Stomach (tissue), 4 donors: ENCODE measurements at regions not wholly inside any gene's neighbourhood (a gene's known extent, or its start where the extent isn't known, plus 50 kb on each side); places are given as distances from the start of the nearest gene placed in this dataset.

Source experiments
- POLR2A ChIP-seq, 4 donors: fragments of 450-650 bp; IDR thresholded peaks; one replicate each; pipeline ENCODE4 v1.6.1; 2016; ENCODE audit warnings: antibody characterized with exemption in 4 of 4, control low read depth in 2 of 4, mild to moderate bottlenecking in 1 of 4, moderate library complexity in 1 of 4
- TF ChIP-seq, protein P1 (sequence below), 7 experiments: fragments of 450-650 bp in 4 of 7; fragments of 200-600 bp in 3 of 7; sonication (generic) in 3 of 7; IDR thresholded peaks; one replicate each; pipeline ENCODE4 v1.5.1; 2016 to 2019; ENCODE audit warnings: antibody characterized with exemption in 7 of 7, control low read depth in 2 of 7, mild to moderate bottlenecking in 1 of 7

DNA sequence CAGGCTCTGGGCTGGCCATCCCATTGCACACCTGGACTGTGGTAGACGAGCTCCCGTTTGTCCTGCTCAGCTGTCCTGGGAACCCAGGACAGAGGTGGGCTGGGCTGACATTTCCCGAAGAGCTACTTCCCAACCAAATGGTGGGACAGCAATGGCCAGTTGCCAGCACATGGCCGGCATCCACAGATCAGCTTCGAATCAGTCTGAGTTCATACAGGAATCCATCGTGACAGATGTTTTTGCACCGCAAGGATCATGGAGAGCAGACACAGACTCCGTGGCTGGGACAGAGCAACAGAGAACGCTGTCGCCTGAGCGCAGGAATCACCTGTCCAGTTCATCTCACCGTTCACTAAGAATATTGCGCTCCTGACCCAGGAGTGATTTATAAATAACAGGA, 198.5 kb downstream of the TTLL2 start:
- TF ChIP-seq, protein P1, sequence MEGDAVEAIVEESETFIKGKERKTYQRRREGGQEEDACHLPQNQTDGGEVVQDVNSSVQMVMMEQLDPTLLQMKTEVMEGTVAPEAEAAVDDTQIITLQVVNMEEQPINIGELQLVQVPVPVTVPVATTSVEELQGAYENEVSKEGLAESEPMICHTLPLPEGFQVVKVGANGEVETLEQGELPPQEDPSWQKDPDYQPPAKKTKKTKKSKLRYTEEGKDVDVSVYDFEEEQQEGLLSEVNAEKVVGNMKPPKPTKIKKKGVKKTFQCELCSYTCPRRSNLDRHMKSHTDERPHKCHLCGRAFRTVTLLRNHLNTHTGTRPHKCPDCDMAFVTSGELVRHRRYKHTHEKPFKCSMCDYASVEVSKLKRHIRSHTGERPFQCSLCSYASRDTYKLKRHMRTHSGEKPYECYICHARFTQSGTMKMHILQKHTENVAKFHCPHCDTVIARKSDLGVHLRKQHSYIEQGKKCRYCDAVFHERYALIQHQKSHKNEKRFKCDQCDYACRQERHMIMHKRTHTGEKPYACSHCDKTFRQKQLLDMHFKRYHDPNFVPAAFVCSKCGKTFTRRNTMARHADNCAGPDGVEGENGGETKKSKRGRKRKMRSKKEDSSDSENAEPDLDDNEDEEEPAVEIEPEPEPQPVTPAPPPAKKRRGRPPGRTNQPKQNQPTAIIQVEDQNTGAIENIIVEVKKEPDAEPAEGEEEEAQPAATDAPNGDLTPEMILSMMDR (IDR thresholded peaks at IDR 0.05) = no peak
- no peak for TF ChIP-seq POLR2A (IDR thresholded peaks at IDR 0.05)
